ENCODE measurements at regions not wholly inside any gene's neighbourhood (a gene's known extent, or its start where the extent isn't known, plus 50 kb on each side); places are given as distances from the start of the nearest gene placed in this dataset.
"Not testable (repeated sequence)": the region's sequence is repeated elsewhere in the genome, so short reads cannot be mapped to it uniquely, and the experiment has no call there.

- BruUV-seq (replicated peaks), result no TSS peak
- H4K20me1 ChIP-seq (ENCODE audit: insufficient read depth, low read length), result no peaks in the 10 kb centered on the region
- H3K79me1 ChIP-seq (ENCODE audit: low read depth in 1 of 2, low read length in 2 of 2), result no peaks in the 10 kb centered on the region
- H3K9me3 ChIP-seq (ENCODE audit: control insufficient read depth, insufficient read depth, low read length), result no peaks in the 10 kb centered on the region
- H3K4ac ChIP-seq (ENCODE audit: low read depth, low read length), result no peak overlapping the region
- H3K9me1 ChIP-seq (ENCODE audit: insufficient read depth, low read length), result no peaks in the 10 kb centered on the region
- no peaks in the 10 kb centered on the region for H3K27me3 ChIP-seq (ENCODE audit: control insufficient read depth, insufficient read depth, low read length)
- no peak overlapping the region for H3K27ac ChIP-seq (ENCODE audit: insufficient read depth, low read length)
- no peak for ATAC-seq (ENCODE audit: low read depth)
- H2AFZ ChIP-seq (replicated peaks; ENCODE audit: low read length, poor library complexity), result no peak overlapping the region
- TF ChIP-seq MAFK (IDR thresholded peaks at IDR 0.05; ENCODE audit: low read depth, low read length) (peak; percentile 49), USF2 (IDR thresholded peaks at IDR 0.05; ENCODE audit: low read depth, low read length) (no peak), ELK1 (IDR thresholded peaks at IDR 0.05; ENCODE audit: borderline replicate concordance, low read depth, low read length) (no peak)
- H3K56ac ChIP-seq (ENCODE audit: extremely low read depth, insufficient read depth, low read length), result no peak overlapping the region
- intact Hi-C loops (cut with micrococcal nuclease), result no loop called here
- no peak overlapping the region for H3K4me2 ChIP-seq (ENCODE audit: low read depth, low read length)
- no peak overlapping the region for H2BK20ac ChIP-seq (ENCODE audit: low read depth, low read length)
- H3K18ac ChIP-seq (ENCODE audit: low read depth, low read length), result no peak overlapping the region
- ChIA-PET POLR2A (ENCODE audit: unreplicated experiment) (no interaction called here), CTCF (no interaction called here)
- WGBS, 2 experiments (ENCODE audit: extremely low coverage in 2 of 2, insufficient read length in 1 of 2), result no CpG with 5 or more reads among the region's 1 CpG
- no peaks in the 10 kb centered on the region for H3K4me1 ChIP-seq (ENCODE audit: control insufficient read depth, insufficient read depth, low read length)
- H2BK5ac ChIP-seq (ENCODE audit: low read depth, low read length, poor library complexity, severe bottlenecking), result no peak overlapping the region
- dilution Hi-C loops (cut with HindIII; ENCODE audit: low sequenced_read_pairs, unreplicated experiment), result no loop called here
- H4K91ac ChIP-seq (ENCODE audit: insufficient read depth, low read depth, low read length), result no peak overlapping the region
- H4K5ac ChIP-seq (ENCODE audit: low read depth, low read length), result no peak overlapping the region
- H3K36me3 ChIP-seq (ENCODE audit: control insufficient read depth, insufficient read depth, low read length), result no peaks in the 10 kb centered on the region
- no peak overlapping the region for H3K4me3 ChIP-seq (ENCODE audit: insufficient read depth, low read depth, low read length)
- in situ Hi-C loops (cut with MboI; ENCODE audit: low sequenced_read_pairs), result no loop called here
- no peak overlapping the region for H2BK120ac ChIP-seq (ENCODE audit: low read depth, low read length)
- H2AK5ac ChIP-seq (ENCODE audit: low read depth, low read length), result no peak overlapping the region
- no peak for DNase-seq
- H2BK15ac ChIP-seq (ENCODE audit: low read depth, low read length), result no peak overlapping the region
- H4K8ac ChIP-seq (ENCODE audit: low read depth in 2 of 2, low read length in 2 of 2), result no peak overlapping the region
- no peak overlapping the region for H2AK9ac ChIP-seq (replicated peaks; ENCODE audit: low read depth, low read length, poor library complexity)
- no peak overlapping the region for H3K9ac ChIP-seq (ENCODE audit: low read depth, low read length)
- no peak overlapping the region for H3K14ac ChIP-seq (replicated peaks; ENCODE audit: low read depth, low read length)
- H3K23ac ChIP-seq (ENCODE audit: low read depth, low read length), result no peak overlapping the region
Observed at GRCh38 chr6:160818934-160819333, 116.9 kb downstream of the PLG start.

GRCh38 chr6:160820661-160821060, 118.6 kb downstream of the PLG start:
- H3K4ac ChIP-seq (ENCODE audit: low read depth, low read length); H3K23ac ChIP-seq (ENCODE audit: low read depth, low read length); H3K27me3 ChIP-seq (ENCODE audit: control insufficient read depth, insufficient read depth, low read length); H3K27ac ChIP-seq (ENCODE audit: insufficient read depth, low read length); BruUV-seq (replicated peaks); H3K79me1 ChIP-seq (ENCODE audit: low read depth in 1 of 2, low read length in 2 of 2); H4K8ac ChIP-seq (ENCODE audit: low read depth in 2 of 2, low read length in 2 of 2); ATAC-seq (ENCODE audit: low read depth); H2AK9ac ChIP-seq (replicated peaks; ENCODE audit: low read depth, low read length, poor library complexity); H2BK20ac ChIP-seq (ENCODE audit: low read depth, low read length); H3K9ac ChIP-seq (ENCODE audit: low read depth, low read length); dilution Hi-C loops (cut with HindIII; ENCODE audit: low sequenced_read_pairs, unreplicated experiment); H3K4me1 ChIP-seq (ENCODE audit: control insufficient read depth, insufficient read depth, low read length); H2AK5ac ChIP-seq (ENCODE audit: low read depth, low read length); CTCF ChIA-PET; H2BK120ac ChIP-seq (ENCODE audit: low read depth, low read length); H3K9me1 ChIP-seq (ENCODE audit: insufficient read depth, low read length); H4K20me1 ChIP-seq (ENCODE audit: insufficient read depth, low read length); H3K4me2 ChIP-seq (ENCODE audit: low read depth, low read length); H2BK5ac ChIP-seq (ENCODE audit: low read depth, low read length, poor library complexity, severe bottlenecking); H3K18ac ChIP-seq (ENCODE audit: low read depth, low read length); H3K9me3 ChIP-seq (ENCODE audit: control insufficient read depth, insufficient read depth, low read length); H3K56ac ChIP-seq (ENCODE audit: extremely low read depth, insufficient read depth, low read length); H3K4me3 ChIP-seq (ENCODE audit: insufficient read depth, low read depth, low read length); H3K36me3 ChIP-seq (ENCODE audit: control insufficient read depth, insufficient read depth, low read length); POLR2A ChIA-PET (ENCODE audit: unreplicated experiment); H4K5ac ChIP-seq (ENCODE audit: low read depth, low read length); H4K91ac ChIP-seq (ENCODE audit: insufficient read depth, low read depth, low read length); in situ Hi-C loops (cut with MboI; ENCODE audit: low sequenced_read_pairs); DNase-seq; H2AFZ ChIP-seq (replicated peaks; ENCODE audit: low read length, poor library complexity); H2BK15ac ChIP-seq (ENCODE audit: low read depth, low read length); H3K14ac ChIP-seq (replicated peaks; ENCODE audit: low read depth, low read length); intact Hi-C loops (cut with micrococcal nuclease): not testable (repeated sequence)
- 87% methylated on average over 5 of the region's 8 CpGs; no CpG with 5 or more reads in 1 of the 2 experiments for WGBS, 2 experiments (ENCODE audit: extremely low coverage in 2 of 2, insufficient read length in 1 of 2)
